ENCODE measurements at regions not wholly inside any gene's neighbourhood (a gene's known extent, or its start where the extent isn't known, plus 50 kb on each side); places are given as distances from the start of the nearest gene placed in this dataset.

GRCh38 chr14:35222872-35223466 lies 69.2 kb upstream of the PSMA6 start:
- TF ChIP-seq POLR2A (IDR thresholded peaks at IDR 0.05) = no peak
- no peak for TF ChIP-seq CTCF (IDR thresholded peaks at IDR 0.05)

Measured in Peyer's patch (tissue), 4 donors.